ENCODE measurements at regions not wholly inside any gene's neighbourhood (a gene's known extent, or its start where the extent isn't known, plus 50 kb on each side); places are given as distances from the start of the nearest gene placed in this dataset.
A peak's percentile ranks its signal among the peaks of the same experiment; 100 is the strongest.

GRCh38 chr3:56929809-56930615 lies 128.3 kb upstream of the ARHGEF3 start:
- intact Hi-C loops (cut with DNase I), result loop anchor here in 3 of 10 donors (5.0 to 10.0 kb wide), 4 partner anchors 55 to 128 kb away; partner anchors contain the start of gene ARHGEF3 (in 2 of the 3)
- no peaks in the 10 kb centered on the region for H3K36me3 ChIP-seq
- no peak overlapping the region for H3K4me3 ChIP-seq
- peaks cover 0 to 9% (median 0%) of the 10 kb centered on the region in 11 donors for H3K9me3 ChIP-seq
- no peak for TF ChIP-seq CTCF (IDR thresholded peaks at IDR 0.05)
- DNase-seq (no peak), ATAC-seq (peak in 6 of 8 donors; percentile 18 to 68 (median 57))
- H3K27me3 ChIP-seq, result no peaks in the 10 kb centered on the region
- peak overlapping the region in 9 of 10 donors; percentile 8 to 86 (median 28) for H3K27ac ChIP-seq
- WGBS, 2 donors, result 51 to 53% methylated on average over 10 of the region's 10 CpGs
- H3K4me1 ChIP-seq, result peaks cover 15 to 62% (median 51%) of the 10 kb centered on the region in 9 donors

GRCh38 chr3:56928379-56929068 lies 126.8 kb upstream of the ARHGEF3 start:
- intact Hi-C loops (cut with DNase I), result loop anchor here in 3 of 10 donors (5.0 to 10.0 kb wide), 4 partner anchors 56 to 126 kb away; partner anchors contain the start of gene ARHGEF3 (in 2 of the 3)
- H3K9me3 ChIP-seq, result peaks cover 0 to 2% (median 0%) of the 10 kb centered on the region in 11 donors
- peak in 7 of 8 donors; percentile 63 to 80 (median 76) for ATAC-seq
- WGBS, 2 donors, result 35 to 47% methylated on average over 3 of the region's 3 CpGs
- no peak overlapping the region for H3K4me3 ChIP-seq
- no peaks in the 10 kb centered on the region for H3K36me3 ChIP-seq
- no peak for TF ChIP-seq CTCF (IDR thresholded peaks at IDR 0.05)
- DNase-seq, result no peak
- H3K4me1 ChIP-seq, result peaks cover 17 to 77% (median 63%) of the 10 kb centered on the region in 9 donors
- peak overlapping the region in 9 of 10 donors; percentile 8 to 86 (median 45) for H3K27ac ChIP-seq
- H3K27me3 ChIP-seq, result no peaks in the 10 kb centered on the region

GRCh38 chr3:56927855-56928254 lies 126.1 kb upstream of the ARHGEF3 start:
- H3K4me1 ChIP-seq, result peaks cover 17 to 84% (median 69%) of the 10 kb centered on the region in 9 donors
- ATAC-seq (no peak), DNase-seq (no peak)
- 76 to 84% methylated on average over 2 of the region's 2 CpGs for WGBS, 2 donors
- no peak overlapping the region for H3K4me3 ChIP-seq
- no peaks in the 10 kb centered on the region for H3K27me3 ChIP-seq
- H3K36me3 ChIP-seq, result no peaks in the 10 kb centered on the region
- H3K9me3 ChIP-seq, result no peaks in the 10 kb centered on the region
- no peak for TF ChIP-seq CTCF (IDR thresholded peaks at IDR 0.05)
- H3K27ac ChIP-seq, result peak overlapping the region in 7 of 10 donors; percentile 20 to 86 (median 56)
- intact Hi-C loops (cut with DNase I), result loop anchor here in 3 of 10 donors (5.0 to 10.0 kb wide), 4 partner anchors 57 to 126 kb away; partner anchors contain the start of gene ARHGEF3 (in 2 of the 3)

GRCh38 chr3:56926947-56927282 lies 125.2 kb upstream of the ARHGEF3 start:
- Histone ChIP-seq H3K4me1 (peaks cover 17 to 93% (median 79%) of the 10 kb centered on the region in 9 donors), H3K9me3 (no peaks in the 10 kb centered on the region), H3K4me3 (no peak overlapping the region), H3K27ac (peak overlapping the region in 8 of 10 donors; percentile 45 to 86 (median 52)), H3K27me3 (no peaks in the 10 kb centered on the region), H3K36me3 (no peaks in the 10 kb centered on the region)
- intact Hi-C loops (cut with DNase I), result loop anchor here in 3 of 10 donors (5.0 to 10.0 kb wide), 4 partner anchors 58 to 125 kb away; partner anchors contain the start of gene ARHGEF3 (in 2 of the 3)
- DNase-seq (no peak), ATAC-seq (no peak)
- TF ChIP-seq CTCF (IDR thresholded peaks at IDR 0.05), result no peak
- 68 to 70% methylated on average over 2 of the region's 2 CpGs for WGBS, 2 donors
